ENCODE measurements at regions not wholly inside any gene's neighbourhood (a gene's known extent, or its start where the extent isn't known, plus 50 kb on each side); places are given as distances from the start of the nearest gene placed in this dataset.

GRCh38 chr18:43501099-43501498 lies 223.8 kb upstream of the SYT4 start:
- H3K4me3 ChIP-seq: no peak overlapping the region
- H3F3A ChIP-seq (ENCODE audit: insufficient read depth): no peaks in the 10 kb centered on the region
- in situ Hi-C loops (cut with MboI): no loop called here
- H3K9ac ChIP-seq: no peak overlapping the region
- H4K20me1 ChIP-seq (ENCODE audit: insufficient read depth): no peaks in the 10 kb centered on the region
- no peak for TF ChIP-seq EZH2 (IDR thresholded peaks at IDR 0.05; ENCODE audit: insufficient read depth, poor library complexity, severe bottlenecking)
- TF ChIP-seq EZH2phosphoT487 (IDR thresholded peaks at IDR 0.05; ENCODE audit: insufficient read depth, low read depth): no peak
- H3K27me3 ChIP-seq (replicated peaks; ENCODE audit: insufficient read depth): no peaks in the 10 kb centered on the region
- H3K4me1 ChIP-seq (ENCODE audit: insufficient read depth): no peaks in the 10 kb centered on the region
- H3K4me2 ChIP-seq (ENCODE audit: unreplicated experiment): no peak overlapping the region
- no peak overlapping the region for H3K27ac ChIP-seq
- 11 to 15% methylated on average over 2 of the region's 2 CpGs for WGBS, 2 experiments (ENCODE audit: low coverage in 1 of 2, low lambda C conversion rate in 2 of 2, missing lambda C conversion rate in 2 of 2)
- H3K79me2 ChIP-seq (ENCODE audit: insufficient read depth): no peaks in the 10 kb centered on the region
- H2AFZ ChIP-seq: no peak overlapping the region
- DNase-seq: no peak
- H3K9me3 ChIP-seq (ENCODE audit: low read depth): no peaks in the 10 kb centered on the region
- no peaks in the 10 kb centered on the region for H3K9me2 ChIP-seq (ENCODE audit: insufficient read depth)
- H3K36me3 ChIP-seq (ENCODE audit: low read depth): no peaks in the 10 kb centered on the region

DNA sequence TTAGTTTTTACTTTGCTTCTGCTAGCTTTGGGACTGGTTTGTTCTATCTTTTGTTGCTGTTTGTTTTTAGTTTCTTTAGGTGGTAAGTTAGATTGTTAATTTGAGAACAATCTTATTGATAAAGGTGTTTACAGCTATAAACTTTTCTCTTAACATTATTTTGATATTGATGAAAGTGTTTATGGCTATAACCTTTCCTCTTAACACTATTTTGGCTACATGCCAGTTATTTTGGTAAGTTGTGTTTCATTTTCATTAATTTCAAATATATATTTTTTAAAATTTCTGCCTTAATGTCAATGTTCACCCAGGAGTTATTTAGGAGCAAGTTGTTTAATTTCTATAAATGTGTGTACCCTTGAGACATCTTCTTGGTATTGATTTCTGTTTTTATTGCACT lies 229.6 kb upstream of the SYT4 start:
- Histone ChIP-seq H3K4me1 (ENCODE audit: insufficient read depth) (no peaks in the 10 kb centered on the region), H3K27me3 (replicated peaks; ENCODE audit: insufficient read depth) (no peaks in the 10 kb centered on the region)

GRCh38 chr18:43507842-43508481 lies 230.7 kb upstream of the SYT4 start:
- TF ChIP-seq EZH2 (IDR thresholded peaks at IDR 0.05; ENCODE audit: insufficient read depth, poor library complexity, severe bottlenecking) (no peak), EZH2phosphoT487 (IDR thresholded peaks at IDR 0.05; ENCODE audit: insufficient read depth, low read depth) (no peak)
- no peaks in the 10 kb centered on the region for H3K9me3 ChIP-seq (ENCODE audit: low read depth)
- H3K9ac ChIP-seq: no peak overlapping the region
- no peak overlapping the region for H3K4me2 ChIP-seq (ENCODE audit: unreplicated experiment)
- in situ Hi-C loops (cut with MboI): no loop called here
- no peak overlapping the region for H3K4me3 ChIP-seq
- peak; percentile 0 for DNase-seq
- no peaks in the 10 kb centered on the region for H3K79me2 ChIP-seq (ENCODE audit: insufficient read depth)
- H4K20me1 ChIP-seq (ENCODE audit: insufficient read depth): no peaks in the 10 kb centered on the region
- H3K27ac ChIP-seq: no peak overlapping the region
- no peaks in the 10 kb centered on the region for H3K4me1 ChIP-seq (ENCODE audit: insufficient read depth)
- no peaks in the 10 kb centered on the region for H3F3A ChIP-seq (ENCODE audit: insufficient read depth)
- H3K27me3 ChIP-seq (replicated peaks; ENCODE audit: insufficient read depth): no peaks in the 10 kb centered on the region
- WGBS, 2 experiments (ENCODE audit: low coverage in 1 of 2, low lambda C conversion rate in 2 of 2, missing lambda C conversion rate in 2 of 2): 3 to 7% methylated on average over 4 of the region's 4 CpGs
- H2AFZ ChIP-seq: no peak overlapping the region
- H3K36me3 ChIP-seq (ENCODE audit: low read depth): no peaks in the 10 kb centered on the region
- no peaks in the 10 kb centered on the region for H3K9me2 ChIP-seq (ENCODE audit: insufficient read depth)

More for the DNA sequence above, 229.6 kb upstream of the SYT4 start:
- DNase-seq: no peak
- TF ChIP-seq EZH2 (IDR thresholded peaks at IDR 0.05; ENCODE audit: insufficient read depth, poor library complexity, severe bottlenecking): no peak
- TF ChIP-seq EZH2phosphoT487 (IDR thresholded peaks at IDR 0.05; ENCODE audit: insufficient read depth, low read depth): no peak
- Histone ChIP-seq H3K36me3 (ENCODE audit: low read depth) (no peaks in the 10 kb centered on the region), H3K79me2 (ENCODE audit: insufficient read depth) (no peaks in the 10 kb centered on the region), H3F3A (ENCODE audit: insufficient read depth) (no peaks in the 10 kb centered on the region), H3K9me2 (ENCODE audit: insufficient read depth) (no peaks in the 10 kb centered on the region), H3K4me3 (no peak overlapping the region), H4K20me1 (ENCODE audit: insufficient read depth) (no peaks in the 10 kb centered on the region), H3K27ac (no peak overlapping the region), H3K9me3 (ENCODE audit: low read depth) (no peaks in the 10 kb centered on the region), H3K9ac (no peak overlapping the region), H2AFZ (no peak overlapping the region), H3K4me2 (ENCODE audit: unreplicated experiment) (no peak overlapping the region)
- in situ Hi-C loops (cut with MboI): no loop called here

DNA sequence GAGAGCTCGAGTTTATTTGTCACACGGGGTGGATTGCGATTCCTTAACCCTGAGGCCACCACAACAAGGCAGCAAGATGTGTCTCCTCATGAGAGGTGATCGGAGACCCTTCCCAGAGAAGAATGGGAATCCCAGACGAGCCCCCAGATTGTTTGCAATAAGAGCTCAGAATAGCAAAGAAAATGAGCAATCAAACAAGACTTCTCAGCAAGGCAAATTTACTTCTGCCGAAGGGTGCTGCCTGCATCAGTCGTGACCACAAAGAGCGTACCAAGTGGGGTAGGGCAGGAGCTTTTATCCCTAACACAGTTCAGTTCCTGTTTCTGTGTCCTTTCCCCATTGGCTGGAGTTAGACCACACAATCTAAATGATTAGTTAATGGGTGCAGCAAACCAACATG lies 237.5 kb upstream of the SYT4 start:
- no peaks in the 10 kb centered on the region for H3K36me3 ChIP-seq (ENCODE audit: low read depth)

DNA sequence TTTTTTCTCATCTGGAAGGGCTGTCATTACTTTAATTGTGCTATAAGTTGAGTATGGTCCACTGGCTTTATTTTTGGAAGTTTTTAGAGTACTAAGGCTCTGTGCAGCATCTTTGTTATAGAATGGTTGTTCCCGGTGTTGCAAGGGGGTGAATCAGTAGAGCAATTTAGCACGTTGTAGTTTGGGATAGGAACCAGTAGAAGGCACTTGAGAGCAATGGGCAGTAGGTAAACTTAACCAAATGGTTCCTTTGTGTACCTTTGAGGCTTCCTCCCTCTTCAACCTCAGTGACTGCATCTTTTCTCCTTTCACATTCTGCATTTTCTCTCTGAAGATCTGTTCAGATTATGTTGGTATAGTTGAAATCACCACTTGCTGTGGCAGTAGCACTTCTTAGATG lies 238.2 kb upstream of the SYT4 start:
- TF ChIP-seq EZH2 (IDR thresholded peaks at IDR 0.05; ENCODE audit: insufficient read depth, poor library complexity, severe bottlenecking) (no peak), EZH2phosphoT487 (IDR thresholded peaks at IDR 0.05; ENCODE audit: insufficient read depth, low read depth) (no peak)
- no peaks in the 10 kb centered on the region for H3K9me2 ChIP-seq (ENCODE audit: insufficient read depth)
- H3K27ac ChIP-seq: no peak overlapping the region
- H3K9ac ChIP-seq: no peak overlapping the region
- no peaks in the 10 kb centered on the region for H3K79me2 ChIP-seq (ENCODE audit: insufficient read depth)
- in situ Hi-C loops (cut with MboI): no loop called here
- no peak overlapping the region for H2AFZ ChIP-seq
- H3K4me3 ChIP-seq: no peak overlapping the region
- H3K36me3 ChIP-seq (ENCODE audit: low read depth): no peaks in the 10 kb centered on the region
- no peaks in the 10 kb centered on the region for H4K20me1 ChIP-seq (ENCODE audit: insufficient read depth)
- DNase-seq: no peak
- 2 to 7% methylated on average over 2 of the region's 2 CpGs for WGBS, 2 experiments (ENCODE audit: low coverage in 1 of 2, low lambda C conversion rate in 2 of 2, missing lambda C conversion rate in 2 of 2)
- no peaks in the 10 kb centered on the region for H3F3A ChIP-seq (ENCODE audit: insufficient read depth)
- H3K4me1 ChIP-seq (ENCODE audit: insufficient read depth): no peaks in the 10 kb centered on the region
- no peaks in the 10 kb centered on the region for H3K9me3 ChIP-seq (ENCODE audit: low read depth)
- H3K27me3 ChIP-seq (replicated peaks; ENCODE audit: insufficient read depth): no peaks in the 10 kb centered on the region
- H3K4me2 ChIP-seq (ENCODE audit: unreplicated experiment): no peak overlapping the region

More for the DNA sequence above, 237.5 kb upstream of the SYT4 start:
- 24 to 26% methylated on average over 8 of the region's 8 CpGs for WGBS, 2 experiments (ENCODE audit: low coverage in 1 of 2, low lambda C conversion rate in 2 of 2, missing lambda C conversion rate in 2 of 2)
- Histone ChIP-seq H3K27ac (no peak overlapping the region), H2AFZ (no peak overlapping the region), H3K4me2 (ENCODE audit: unreplicated experiment) (no peak overlapping the region), H3K27me3 (replicated peaks; ENCODE audit: insufficient read depth) (no peaks in the 10 kb centered on the region), H3K4me1 (ENCODE audit: insufficient read depth) (no peaks in the 10 kb centered on the region), H3K4me3 (no peak overlapping the region), H3F3A (ENCODE audit: insufficient read depth) (no peaks in the 10 kb centered on the region), H3K79me2 (ENCODE audit: insufficient read depth) (no peaks in the 10 kb centered on the region), H3K9ac (no peak overlapping the region), H3K9me2 (ENCODE audit: insufficient read depth) (no peaks in the 10 kb centered on the region), H3K9me3 (ENCODE audit: low read depth) (no peaks in the 10 kb centered on the region), H4K20me1 (ENCODE audit: insufficient read depth) (no peaks in the 10 kb centered on the region)
- in situ Hi-C loops (cut with MboI): no loop called here
- no peak for DNase-seq
- TF ChIP-seq EZH2phosphoT487 (IDR thresholded peaks at IDR 0.05; ENCODE audit: insufficient read depth, low read depth): no peak
- no peak for TF ChIP-seq EZH2 (IDR thresholded peaks at IDR 0.05; ENCODE audit: insufficient read depth, poor library complexity, severe bottlenecking)
